DMS153 (cell line): ENCODE measurements at regions not wholly inside any gene's neighbourhood (a gene's known extent, or its start where the extent isn't known, plus 50 kb on each side); places are given as distances from the start of the nearest gene placed in this dataset.

ENCODE experiments used
- DNase-seq: peaks from one replicate; lab custom pipeline; 2025; lab: John Stamatoyannopoulos, UW

- DNase-seq, result no peak
Observed at GRCh38 chr5:54852007-54852406, 133.4 kb downstream of the ESM1 start.

- no peak for DNase-seq
Observed at GRCh38 chr5:54851449-54851848, 133.9 kb downstream of the ESM1 start.

DNA sequence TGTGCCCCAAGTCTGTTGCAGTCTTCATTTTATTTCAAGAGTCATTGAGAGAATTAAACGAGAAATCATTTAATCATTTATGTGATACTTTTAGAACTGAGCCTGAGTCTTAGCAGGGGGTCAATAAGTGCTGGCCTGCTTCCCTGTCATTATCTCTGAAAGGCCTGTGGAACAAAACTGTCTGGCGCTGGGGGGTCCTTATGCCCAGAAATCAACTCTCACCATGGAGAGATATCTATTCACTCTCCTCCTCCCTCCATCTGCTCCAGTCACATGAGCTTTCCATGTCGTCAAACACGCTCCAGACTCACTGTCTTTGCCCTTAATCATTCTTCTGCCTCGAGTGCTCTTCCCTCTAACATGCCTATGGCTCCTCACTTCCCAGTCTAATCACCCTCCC lies 136.8 kb downstream of the ESM1 start:
- no peak for DNase-seq

- DNase-seq, result no peak
Observed at GRCh38 chr5:54845567-54845941, 139.8 kb downstream of the ESM1 start.

DNA sequence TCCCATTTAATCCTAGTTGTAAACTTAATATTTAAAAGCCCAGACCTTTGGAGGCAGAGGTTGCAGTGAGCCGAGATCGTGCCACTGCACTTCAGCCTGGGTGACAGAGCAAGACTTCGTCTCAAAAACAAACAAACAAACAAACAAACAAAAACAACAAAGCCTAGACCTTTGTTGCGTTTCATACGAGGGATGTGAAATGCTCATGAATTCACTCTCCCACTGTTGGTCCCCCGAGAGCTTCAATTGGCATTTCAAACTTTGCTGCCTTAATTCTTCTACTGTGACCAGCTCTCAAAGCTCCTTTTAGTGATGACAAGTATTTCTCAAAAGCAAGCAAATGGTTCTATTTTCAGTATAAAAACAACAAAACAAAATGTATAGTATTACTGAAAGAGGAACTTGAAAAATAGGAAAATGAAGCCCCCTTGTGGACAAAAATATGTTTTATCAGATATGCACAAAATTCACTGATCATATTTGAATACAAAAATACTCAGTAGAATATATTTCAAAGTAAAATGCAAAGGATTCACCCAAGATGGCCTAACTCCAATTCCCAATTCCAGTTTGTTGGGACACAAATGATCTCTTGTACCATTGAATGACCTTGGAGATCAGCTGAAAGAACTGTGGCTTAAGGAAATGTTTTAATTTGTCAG lies 140.4 kb downstream of the ESM1 start:
- DNase-seq, result no peak

GRCh38 chr5:54844266-54844665 lies 141.1 kb downstream of the ESM1 start:
- DNase-seq, result no peak

DNA sequence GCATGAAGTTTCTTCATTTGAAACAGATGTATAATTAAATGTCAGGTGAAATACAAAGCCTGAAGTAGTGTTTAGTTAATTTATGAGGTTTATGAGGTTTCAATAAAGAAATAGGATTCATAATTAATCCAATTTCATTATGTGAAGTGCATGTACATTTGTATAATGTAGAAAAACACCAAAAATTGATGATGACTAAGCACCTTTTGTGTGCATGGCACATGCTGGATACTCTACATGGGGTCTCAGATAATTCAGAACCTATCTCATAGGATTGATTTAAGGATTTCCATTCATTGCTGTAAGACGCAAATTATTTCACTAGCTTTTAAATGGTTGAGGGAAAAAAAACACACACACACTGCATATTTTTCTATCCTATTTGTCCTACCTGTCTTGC lies 143.9 kb downstream of the ESM1 start:
- no peak for DNase-seq

DNA sequence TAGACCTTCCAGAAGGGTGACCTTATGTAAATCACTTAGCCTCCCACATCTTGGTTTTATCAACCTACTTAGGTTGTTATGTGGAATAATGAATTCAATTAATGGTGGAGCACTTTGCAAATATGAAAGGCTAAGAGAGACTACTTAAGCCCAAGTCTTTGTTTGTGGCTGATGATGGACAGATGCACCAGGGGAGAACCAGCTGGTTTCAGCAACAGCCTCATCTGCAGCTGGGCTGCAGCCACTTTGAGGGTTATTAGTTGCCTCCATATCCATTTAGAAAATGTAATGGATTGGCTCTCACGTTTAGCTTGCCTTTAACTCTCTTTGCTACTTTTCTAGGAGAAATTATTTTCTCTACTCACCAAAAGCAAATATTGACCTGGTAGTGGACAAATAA lies 146.6 kb downstream of the ESM1 start:
- peak; percentile 11 for DNase-seq

DNA sequence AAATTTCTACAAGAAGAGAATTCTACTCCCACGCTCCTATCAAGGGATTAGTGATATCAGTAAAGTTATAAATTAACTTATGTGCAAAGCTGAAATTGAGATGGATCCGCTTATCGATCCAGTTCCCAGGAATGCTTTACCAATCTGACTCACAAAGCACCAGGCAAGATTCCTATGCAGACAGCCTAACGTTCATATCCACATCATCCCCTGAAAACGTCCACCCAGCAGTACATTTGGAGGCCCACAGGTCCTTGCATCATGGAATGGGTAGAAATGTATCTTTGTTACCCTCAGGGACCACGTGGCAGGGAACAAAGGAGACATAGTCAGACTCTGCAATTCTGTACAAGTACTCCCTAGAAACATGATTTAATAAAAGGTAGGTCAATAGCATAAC lies 147.4 kb downstream of the ESM1 start:
- no peak for DNase-seq

- DNase-seq, result no peak
Observed at GRCh38 chr5:54837093-54837492, 148.3 kb downstream of the ESM1 start.

GRCh38 chr5:54835647-54836046 lies 149.7 kb downstream of the ESM1 start:
- DNase-seq, result no peak

DNA sequence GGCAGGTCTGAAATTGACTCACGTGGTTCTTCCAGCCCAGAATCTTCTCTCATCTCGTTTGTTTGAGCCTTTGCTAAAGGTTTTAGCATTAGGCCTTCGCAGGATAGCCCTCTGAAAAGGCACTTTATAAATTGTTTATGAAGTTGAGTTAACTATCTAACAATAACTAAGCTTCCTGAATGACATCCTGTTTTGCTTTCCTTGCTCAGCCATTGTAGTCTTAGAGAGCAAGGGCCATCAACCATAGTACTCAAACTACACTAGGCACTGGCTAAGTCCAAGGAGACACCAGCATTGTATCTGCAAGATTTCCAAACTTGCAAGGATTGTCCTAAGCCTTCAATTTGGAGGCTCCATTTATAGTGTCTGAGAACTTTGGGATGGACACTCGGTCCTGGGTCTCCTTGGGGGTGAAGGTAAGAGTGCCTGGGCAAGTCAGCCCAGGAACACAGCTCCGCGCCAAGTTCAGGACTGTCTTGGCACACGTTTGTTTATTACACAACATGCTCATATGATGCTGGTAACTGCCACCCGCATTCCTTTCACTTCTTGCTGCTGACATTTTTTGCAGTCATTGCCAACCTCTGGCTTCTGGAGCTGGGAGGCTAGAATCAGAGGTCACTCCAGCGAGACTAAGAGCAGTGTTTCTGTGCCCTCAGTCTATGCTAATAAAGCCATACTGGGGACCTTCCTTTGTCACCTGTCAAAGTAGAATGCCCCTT lies 151.1 kb downstream of the ESM1 start:
- DNase-seq, result no peak

GRCh38 chr5:54833590-54833989 lies 151.8 kb downstream of the ESM1 start:
- no peak for DNase-seq

- DNase-seq, result no peak
Observed at GRCh38 chr5:54832858-54833257, 152.5 kb downstream of the ESM1 start.

DNA sequence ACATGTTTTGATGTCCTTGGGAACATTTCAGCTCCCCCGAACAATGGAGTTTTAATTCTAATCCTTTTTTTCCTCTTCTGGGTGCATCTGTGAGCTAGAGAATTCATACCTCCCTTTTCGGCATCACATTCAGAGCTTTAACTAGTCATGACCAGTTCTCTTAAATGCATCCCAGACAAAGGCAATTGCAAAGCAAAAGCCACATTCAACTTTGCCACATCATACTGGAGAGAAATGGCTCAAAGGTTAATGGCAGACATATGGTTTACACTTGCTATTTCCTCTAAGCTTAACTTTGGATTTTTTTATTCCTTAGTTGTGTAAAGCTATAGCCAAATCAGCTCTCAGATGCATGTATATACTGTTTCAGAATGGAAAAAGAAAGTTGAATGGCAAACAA lies 153.3 kb downstream of the ESM1 start:
- no peak for DNase-seq

DNA sequence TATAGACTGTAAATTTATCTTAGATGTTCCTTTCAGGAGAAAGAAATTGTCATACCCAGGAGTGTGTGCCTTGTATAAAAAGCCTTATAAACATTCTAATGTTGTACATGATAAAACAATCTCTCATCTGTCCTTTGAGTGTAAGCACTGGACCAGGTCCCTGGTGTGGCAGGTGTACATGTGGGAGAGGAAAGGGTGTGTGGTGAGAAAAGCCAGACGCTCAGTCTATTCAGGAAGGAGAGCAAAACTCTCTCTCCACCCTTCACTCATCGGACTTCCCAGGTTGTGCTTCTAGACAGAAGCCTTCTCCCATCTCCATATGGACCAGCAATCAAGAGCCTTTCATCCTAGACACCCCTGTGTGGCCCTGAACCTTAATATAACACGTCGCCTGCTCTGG lies 154.2 kb downstream of the ESM1 start:
- no peak for DNase-seq

DNA sequence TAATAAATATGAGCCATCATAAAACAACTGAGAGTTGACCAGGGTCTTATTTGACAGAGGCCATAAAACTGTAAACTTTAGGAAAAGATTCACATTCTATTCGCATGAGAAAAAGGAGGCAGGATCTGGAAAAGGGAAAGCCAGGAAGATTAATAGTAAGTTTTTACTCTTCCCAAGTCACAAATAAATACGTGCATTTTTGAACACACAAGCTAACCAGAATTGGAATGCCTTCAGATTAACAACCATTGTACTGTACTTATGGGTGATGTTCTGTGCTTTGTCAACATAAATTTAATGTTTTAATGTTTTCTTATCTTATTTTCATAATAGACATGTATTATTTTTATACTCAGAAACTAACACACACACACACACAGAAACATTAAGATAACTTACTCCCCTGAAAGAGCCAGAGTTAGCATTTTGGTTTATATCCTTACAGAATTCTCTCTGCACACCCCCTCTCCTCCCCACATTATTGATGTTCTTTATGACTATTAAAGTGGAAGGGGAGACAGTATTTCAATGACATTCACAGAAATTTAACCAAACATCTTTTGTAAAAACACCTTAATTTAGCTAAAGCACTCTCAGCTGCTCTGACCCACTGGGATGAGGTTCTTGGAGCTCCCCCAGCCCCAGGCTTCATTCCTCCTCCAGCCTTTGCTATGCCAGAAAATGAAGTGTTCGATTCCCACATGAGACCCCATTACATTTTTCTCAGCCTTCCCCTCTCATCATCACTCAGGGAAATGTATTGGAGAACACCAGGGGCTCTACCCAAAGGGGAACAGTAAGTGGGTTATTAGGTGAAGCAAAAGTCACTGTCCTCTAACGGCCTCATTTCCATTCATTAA lies 155.5 kb downstream of the ESM1 start:
- no peak for DNase-seq

DNA sequence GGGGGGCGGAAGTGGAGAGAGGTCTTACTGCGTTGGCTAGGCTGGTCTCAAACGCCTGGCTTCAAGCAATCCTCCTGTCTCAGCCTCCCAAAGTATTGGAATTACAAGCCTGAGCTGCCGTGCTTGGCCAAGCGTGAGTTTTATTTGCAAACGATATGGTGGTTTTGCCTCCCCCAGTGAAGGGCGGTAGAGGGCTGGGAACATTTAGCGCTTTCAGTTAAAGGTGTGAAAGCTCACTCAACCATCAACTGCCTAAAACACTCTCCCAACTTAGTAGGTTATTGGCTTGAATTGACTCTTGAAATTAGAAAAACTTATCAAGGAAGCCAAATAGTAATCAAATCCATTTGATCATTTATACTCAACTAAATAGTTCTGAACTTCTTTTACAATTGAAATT lies 156.3 kb downstream of the ESM1 start:
- DNase-seq, result no peak

DNA sequence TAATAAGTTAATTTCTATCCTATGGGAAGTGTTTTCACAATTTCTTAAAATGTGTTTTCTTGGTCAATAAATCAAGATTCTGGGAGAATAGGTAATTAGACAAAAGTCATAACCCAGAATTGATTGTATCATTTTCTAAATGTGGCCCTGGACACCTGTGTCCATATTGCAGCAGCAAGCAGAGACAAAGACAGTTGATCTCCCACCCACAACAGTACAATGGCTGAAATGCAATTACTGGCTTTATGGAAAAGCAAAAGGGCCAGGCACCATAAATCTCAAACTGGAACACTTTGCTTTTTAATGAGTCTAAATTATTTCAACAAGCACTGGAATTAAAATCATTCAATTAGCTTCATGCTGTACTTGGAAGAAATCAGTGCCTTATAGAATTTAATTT lies 157.2 kb downstream of the ESM1 start:
- DNase-seq, result no peak

- no peak for DNase-seq
Observed at GRCh38 chr5:54825005-54825404, 160.4 kb downstream of the ESM1 start.

- no peak for DNase-seq
Observed at GRCh38 chr5:54823006-54823405, 162.4 kb downstream of the ESM1 start.

- no peak for DNase-seq
Observed at GRCh38 chr5:54822324-54822687, 163.1 kb downstream of the ESM1 start.
